HG03039 (cell line): ENCODE measurements at regions not wholly inside any gene's neighbourhood (a gene's known extent, or its start where the extent isn't known, plus 50 kb on each side); places are given as distances from the start of the nearest gene placed in this dataset.

Experiments
- ATAC-seq: cut with Tn5 transposase; IDR thresholded peaks from one replicate; pipeline ENCODE4 v1.9.1; 2021; ENCODE audit warnings: mild to moderate bottlenecking, moderate library complexity; ENCODE audit not compliant: unreplicated experiment

- ATAC-seq = no peak
Observed at GRCh38 chr7:148472406-148472805, 118.2 kb upstream of the C7orf33 start.

GRCh38 chr7:148473703-148474480 is 116.7 kb upstream of the C7orf33 start:
- no peak for ATAC-seq

GRCh38 chr7:148474481-148475025 is 116.0 kb upstream of the C7orf33 start:
- no peak for ATAC-seq

GRCh38 chr7:148478551-148478950 is 112.0 kb upstream of the C7orf33 start:
- no peak for ATAC-seq

GRCh38 chr7:148480479-148481146 is 110.0 kb upstream of the C7orf33 start:
- no peak for ATAC-seq

GRCh38 chr7:148481147-148481526 is 109.4 kb upstream of the C7orf33 start:
- ATAC-seq = no peak

GRCh38 chr7:148481971-148482626 is 108.5 kb upstream of the C7orf33 start:
- no peak for ATAC-seq

GRCh38 chr7:148483515-148484308 is 106.9 kb upstream of the C7orf33 start:
- ATAC-seq = no peak

GRCh38 chr7:148484486-148484885 is 106.1 kb upstream of the C7orf33 start:
- no peak for ATAC-seq

- ATAC-seq = no peak
Observed at GRCh38 chr7:148485618-148486017, 104.9 kb upstream of the C7orf33 start.

- ATAC-seq = no peak
Observed at GRCh38 chr7:148486937-148487336, 103.6 kb upstream of the C7orf33 start.

GRCh38 chr7:148487912-148488311 is 102.7 kb upstream of the C7orf33 start:
- no peak for ATAC-seq

- no peak for ATAC-seq
Observed at GRCh38 chr7:148489678-148490077, 100.9 kb upstream of the C7orf33 start.

GRCh38 chr7:148492157-148492860 is 98.3 kb upstream of the C7orf33 start:
- ATAC-seq = no peak

- no peak for ATAC-seq
Observed at GRCh38 chr7:148495605-148496004, 95.0 kb upstream of the C7orf33 start.

GRCh38 chr7:148500978-148501377 is 89.6 kb upstream of the C7orf33 start:
- ATAC-seq = no peak

GRCh38 chr7:148503900-148504487 is 86.6 kb upstream of the C7orf33 start:
- no peak for ATAC-seq

GRCh38 chr7:148505645-148506375 is 84.8 kb upstream of the C7orf33 start:
- ATAC-seq = no peak

GRCh38 chr7:148507064-148507573 is 83.4 kb upstream of the C7orf33 start:
- ATAC-seq = peak; percentile 97
